GM18867 (cell line): ENCODE measurements at regions not wholly inside any gene's neighbourhood (a gene's known extent, or its start where the extent isn't known, plus 50 kb on each side); places are given as distances from the start of the nearest gene placed in this dataset.

Experiments used
- ATAC-seq: cut with Tn5 transposase; IDR thresholded peaks from one replicate; pipeline ENCODE4 v1.9.1; 2021; ENCODE audit warnings: mild to moderate bottlenecking, moderate library complexity; ENCODE audit not compliant: unreplicated experiment

DNA sequence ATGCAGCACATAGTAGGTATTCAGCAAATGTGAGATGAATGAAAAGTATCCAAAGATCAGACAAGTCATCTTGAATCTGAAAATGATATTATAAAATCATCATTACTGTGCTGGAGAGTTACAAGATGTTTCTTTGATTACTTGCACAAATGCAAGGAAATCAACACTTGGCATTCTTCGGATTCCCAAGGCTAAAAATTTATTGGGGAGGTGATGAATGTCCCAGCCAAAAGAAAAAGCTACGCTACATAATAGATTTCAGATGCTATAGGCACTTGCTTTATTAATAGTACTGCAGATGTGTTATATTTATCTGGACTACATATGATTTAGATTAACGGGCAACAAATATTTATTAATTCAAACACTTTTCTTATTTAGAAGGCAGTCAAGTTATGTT, 286.7 kb upstream of the TENM3 start:
- ATAC-seq: no peak

DNA sequence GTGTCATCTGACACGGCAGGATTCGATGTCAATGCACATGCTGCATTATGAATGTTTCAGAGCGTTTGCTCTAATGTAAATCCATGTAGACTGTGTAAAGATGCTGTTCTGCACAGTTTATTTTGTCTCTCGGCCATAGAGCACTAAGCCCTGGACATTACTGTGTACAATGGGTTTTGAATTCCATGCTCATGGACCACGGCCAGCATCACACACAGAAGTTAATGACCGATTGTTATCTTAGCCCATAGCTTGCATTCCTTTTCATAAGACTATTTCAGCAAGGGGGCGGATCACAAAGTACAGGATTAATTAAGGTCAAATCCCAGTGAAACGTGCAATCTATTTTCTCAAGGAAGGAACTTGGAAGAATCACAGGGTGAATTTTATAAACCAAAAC, 286.1 kb upstream of the TENM3 start:
- no peak for ATAC-seq

DNA sequence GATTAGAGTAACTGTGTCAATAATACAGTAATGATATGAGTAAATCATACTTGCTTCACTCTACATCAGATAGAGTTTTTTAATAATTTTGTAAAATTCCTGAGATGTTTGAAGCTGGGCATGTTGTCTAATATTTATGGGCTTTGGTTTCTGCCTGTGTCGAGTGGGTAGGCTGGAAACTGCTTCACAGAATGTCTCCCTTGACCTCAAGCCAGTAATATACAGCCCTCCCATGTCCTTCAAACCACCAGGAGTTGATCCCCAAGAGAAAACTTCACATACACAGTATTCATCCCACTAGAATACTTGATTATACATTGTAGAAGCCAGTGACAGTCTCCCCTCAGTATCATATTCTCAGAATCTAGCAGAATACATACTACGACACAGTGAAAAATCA, 284.8 kb upstream of the TENM3 start:
- no peak for ATAC-seq

- no peak for ATAC-seq
Observed at GRCh38 chr4:181959121-181959520, 284.1 kb upstream of the TENM3 start.

DNA sequence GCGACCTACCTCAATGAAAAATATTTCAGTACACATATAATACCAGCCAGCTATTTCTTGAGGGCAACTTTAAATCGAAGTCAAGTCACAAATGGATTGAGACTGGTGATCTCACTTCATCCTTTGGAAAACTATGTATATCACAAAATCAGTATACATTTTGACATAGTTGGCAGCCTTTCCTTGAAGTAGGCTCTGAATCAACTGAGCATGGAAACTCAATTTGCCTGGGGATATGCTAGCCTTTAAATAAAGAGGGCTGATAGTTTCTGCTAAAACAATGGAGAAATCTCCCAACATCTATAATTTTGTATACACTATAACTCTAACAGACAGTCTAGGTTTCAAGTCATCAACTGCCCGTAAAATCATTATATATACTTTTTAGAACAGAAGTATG, 282.8 kb upstream of the TENM3 start:
- ATAC-seq: no peak

DNA sequence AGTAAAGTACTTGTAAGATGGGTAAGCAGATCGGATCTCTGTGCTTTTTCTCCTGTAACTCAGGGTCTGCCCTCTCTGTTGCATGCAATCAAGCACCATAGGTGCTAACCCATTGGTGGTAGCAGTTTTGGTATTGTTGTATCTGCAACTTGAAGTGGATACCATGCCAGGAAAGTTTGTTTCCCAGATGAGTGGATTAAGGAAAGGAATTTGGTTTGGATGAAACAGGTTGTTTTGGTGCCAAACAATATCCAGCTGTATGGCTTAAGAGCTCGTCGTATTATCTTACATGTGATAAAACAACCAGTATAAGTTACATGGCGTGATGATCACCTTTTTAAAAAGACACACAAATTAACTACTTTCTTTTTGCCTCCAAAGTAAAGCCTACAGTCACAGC, 280.9 kb upstream of the TENM3 start:
- ATAC-seq: no peak

DNA sequence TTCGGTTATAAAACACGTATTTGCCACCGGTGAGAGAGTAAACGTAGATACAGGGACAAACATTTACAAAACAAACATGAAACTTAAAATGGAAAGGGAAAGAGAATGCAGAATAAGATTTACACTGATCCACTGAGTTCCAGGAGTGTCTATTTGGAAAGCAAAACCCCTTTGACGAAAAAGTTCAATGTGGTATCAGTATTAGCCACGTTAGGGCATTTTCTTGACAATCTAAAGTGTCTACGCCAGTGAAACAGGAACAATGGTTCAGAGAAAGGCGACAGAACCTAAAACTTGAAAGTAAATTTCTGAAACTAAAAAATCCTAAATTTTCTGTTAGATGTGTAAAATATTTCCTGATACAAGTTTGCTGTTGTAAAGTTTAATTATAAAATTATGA, 278.5 kb upstream of the TENM3 start:
- peak; percentile 51 for ATAC-seq

GRCh38 chr4:181966104-181966551, 277.1 kb upstream of the TENM3 start:
- ATAC-seq: peak; percentile 72

DNA sequence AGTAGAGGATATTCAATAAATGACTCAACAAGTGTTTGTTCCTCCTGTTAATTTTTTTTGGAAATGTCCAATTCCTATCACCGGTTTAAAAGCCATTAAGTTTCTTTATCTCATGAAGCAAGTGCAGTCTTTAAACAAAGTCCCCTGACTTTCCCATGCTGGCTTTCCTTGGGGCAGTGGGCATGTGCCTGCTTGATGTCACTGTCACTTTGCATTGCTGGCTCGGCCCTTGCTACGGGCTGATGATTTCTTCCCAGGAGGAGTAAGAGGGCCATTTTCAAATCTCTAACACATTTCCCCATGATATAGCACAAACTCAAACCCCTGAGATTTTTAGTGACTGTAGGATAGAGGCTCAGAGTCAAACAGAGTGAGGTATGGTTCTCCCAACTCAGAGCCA, 275.8 kb upstream of the TENM3 start:
- no peak for ATAC-seq

DNA sequence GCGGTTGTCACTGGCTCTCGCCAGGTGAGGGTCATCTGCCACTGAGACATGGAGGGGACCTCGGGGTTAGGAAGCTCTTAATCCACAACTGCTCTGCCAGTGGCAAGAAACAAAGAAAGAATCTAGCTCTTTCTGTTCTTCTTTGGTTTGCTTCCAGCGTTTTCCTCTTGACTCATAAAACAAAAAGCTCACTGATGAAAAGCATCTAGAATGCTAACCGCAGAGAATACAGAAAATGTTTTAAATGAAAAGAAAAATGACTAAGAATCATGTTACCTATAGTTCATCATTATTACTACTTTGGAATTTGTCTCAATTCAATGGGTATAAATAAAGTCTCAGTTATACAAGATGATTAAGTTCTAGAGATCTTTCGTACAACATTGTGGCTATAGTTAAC, 274.8 kb upstream of the TENM3 start:
- no peak for ATAC-seq

DNA sequence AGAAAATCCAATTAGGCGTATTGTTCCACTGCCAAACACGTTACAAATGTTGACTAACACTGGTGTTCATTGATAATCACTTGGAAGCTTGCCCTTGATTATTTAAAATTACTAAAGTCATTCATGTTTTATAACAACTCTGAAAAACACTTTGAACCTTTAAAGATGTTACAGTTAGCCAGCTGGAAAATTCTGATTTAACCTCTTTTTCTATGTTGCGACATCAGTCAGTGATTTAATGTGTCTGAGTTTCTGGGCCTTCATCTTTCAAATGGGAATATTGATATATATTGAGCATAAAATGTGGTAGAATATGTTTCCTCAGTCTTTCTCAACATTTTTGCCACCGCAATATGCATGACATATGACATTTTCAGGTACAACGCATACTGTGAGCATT, 274.1 kb upstream of the TENM3 start:
- ATAC-seq: no peak

DNA sequence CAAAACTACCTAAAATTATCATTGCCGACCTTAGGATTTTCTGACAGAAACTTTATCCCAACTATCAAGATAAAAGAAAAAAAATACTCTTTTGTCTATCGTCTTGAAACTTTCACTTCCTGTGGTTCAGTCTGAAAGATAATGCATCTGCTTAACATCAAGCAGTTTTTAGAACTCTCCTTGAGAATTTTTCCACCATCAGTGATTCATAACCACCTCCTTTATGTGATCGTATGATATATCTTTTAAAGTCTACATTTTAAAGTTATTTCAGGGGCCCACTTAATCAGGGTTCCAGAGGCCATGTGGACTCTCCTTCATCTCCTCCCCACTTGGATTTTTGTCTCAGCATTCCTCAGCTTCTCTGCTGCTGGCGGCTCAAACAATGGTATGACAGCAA, 272.8 kb upstream of the TENM3 start:
- no peak for ATAC-seq

DNA sequence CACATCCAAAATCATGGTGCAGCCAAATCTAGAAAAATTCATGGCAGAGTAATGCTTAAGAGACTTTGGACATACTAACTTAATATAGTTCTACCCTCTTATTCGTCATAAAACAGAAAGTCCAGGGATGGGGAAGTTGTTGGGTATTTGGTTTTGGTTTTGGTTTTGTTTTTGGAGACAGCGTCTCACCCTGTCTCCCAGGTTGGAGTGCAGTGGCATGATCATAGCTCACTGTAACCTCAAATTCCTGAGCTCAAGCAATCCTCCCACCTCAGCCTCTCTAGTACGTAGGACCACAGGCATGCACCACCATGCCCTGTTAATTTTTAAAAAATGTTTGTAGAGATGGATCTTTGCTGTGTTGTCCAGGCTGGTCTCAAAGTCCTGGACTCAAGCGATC, 271.8 kb upstream of the TENM3 start:
- ATAC-seq: peak; percentile 82

GRCh38 chr4:181971973-181972372, 271.2 kb upstream of the TENM3 start:
- no peak for ATAC-seq

DNA sequence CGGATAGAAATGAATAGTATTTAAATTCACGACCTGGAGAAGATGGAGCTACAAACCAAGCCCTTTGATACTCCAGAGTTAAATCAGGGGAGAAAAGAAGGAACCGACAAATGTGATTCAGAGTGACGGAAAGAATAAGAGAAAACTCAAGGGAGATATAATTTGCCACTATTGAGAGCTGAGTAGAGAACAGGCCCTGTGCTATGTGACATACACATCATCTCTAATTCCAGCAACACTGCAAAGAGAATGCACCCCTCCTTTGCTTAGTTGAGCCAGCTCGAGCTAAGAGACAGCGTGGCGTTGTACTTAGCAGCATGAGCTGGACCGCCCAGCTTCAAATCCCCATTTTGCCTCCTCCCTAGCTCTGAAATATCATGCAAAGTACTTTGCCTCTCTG, 266.4 kb upstream of the TENM3 start:
- no peak for ATAC-seq

DNA sequence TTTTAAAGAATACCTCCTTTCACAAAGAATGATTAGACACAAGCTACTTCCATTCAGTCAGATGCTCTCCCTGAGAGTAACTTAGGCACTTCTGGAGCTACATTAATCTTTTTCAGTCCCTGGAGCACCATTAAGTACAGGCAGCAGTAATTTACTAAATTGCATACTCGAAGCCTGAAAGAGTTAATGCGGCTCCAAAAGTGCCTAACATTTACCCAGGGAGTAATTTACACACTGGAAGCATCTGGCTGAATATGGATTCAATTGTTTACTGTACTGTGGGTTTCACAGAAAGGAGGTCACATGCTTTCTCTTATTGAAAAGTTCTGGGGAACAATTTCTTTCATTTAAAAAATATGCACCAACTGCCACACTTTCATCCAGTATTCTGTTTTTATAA, 260.8 kb upstream of the TENM3 start:
- no peak for ATAC-seq

GRCh38 chr4:181982856-181983255, 260.3 kb upstream of the TENM3 start:
- ATAC-seq: no peak

DNA sequence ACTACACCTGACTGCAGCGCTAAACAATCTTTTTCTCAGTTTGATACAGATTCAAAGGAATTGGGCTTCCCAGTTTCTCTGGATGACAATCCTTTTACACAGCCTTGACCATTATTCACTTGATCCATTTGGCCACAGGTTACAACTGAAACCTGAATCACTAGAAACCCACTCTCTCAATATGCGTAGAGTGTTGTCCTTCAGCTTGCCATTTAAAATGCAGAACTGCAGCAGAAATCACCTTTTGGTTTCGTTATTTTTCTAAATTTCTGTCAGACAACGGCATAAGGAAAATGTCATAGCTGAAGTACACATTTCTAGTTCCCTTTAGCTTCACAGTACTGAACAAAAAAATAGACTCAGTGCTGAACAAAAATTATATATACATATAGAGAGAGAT, 255.8 kb upstream of the TENM3 start:
- peak; percentile 64 for ATAC-seq

- no peak for ATAC-seq
Observed at GRCh38 chr4:181989071-181989470, 254.1 kb upstream of the TENM3 start.

- ATAC-seq: no peak
Observed at GRCh38 chr4:181991369-181992108, 251.7 kb upstream of the TENM3 start.

DNA sequence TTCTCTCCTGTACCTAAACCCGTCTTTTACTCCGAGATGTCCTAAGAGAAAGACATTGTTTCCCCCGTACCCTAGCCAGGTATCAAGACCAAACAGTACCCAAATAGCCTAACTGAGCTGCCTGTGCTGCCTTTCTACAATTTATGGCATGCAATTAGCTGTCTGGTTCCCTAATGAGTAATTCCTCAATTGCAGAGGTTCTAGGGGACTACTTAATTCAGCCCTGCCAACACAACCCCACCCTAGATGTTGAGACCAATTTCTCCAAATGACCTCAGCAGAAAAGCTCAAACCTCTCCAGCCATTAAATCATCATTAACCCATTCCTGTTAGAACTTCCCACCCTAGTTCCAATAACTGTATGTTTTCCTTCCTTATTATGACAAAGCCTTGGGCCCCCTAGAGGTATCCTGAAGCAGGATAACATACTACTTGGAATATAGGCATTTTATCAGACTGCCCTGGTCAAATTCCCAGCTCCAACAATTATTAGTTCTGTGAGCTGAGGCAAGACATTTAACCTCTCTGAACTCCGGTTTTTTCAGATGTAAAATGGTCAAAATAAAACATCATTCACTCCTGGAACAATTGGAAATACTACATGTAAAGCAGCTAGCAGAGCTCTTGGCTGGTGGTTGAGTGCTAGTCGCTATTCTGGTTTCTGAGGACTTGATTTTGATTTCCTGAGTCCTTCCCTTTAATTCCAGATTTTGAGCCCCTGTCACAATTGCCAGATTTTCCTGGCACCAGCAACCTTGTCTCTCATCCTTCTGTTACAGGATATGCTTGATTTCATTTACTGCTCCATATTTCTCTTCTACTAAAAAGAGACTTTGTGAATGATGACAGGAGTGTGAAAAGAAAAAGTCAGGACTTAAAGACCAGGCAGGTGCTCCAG, 244.6 kb upstream of the TENM3 start:
- no peak for ATAC-seq

DNA sequence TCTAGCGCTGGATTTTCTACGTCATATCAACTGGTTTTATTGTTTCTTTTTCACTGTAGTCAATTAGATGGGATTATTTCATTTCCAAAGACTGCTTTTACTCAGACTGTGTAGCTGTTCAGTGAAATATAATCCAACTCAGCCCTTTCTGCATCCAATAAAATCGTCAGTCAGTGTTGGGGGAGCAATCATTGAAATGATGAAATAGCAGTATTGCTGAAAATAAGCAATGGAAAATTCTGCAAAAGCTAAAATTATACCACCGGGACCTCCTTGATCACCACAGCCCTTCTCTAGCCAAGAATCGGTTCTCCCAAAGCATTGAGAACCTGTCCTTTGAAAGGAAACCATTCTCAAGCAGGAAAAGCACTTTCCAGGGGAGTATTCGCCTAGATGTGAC, 243.1 kb upstream of the TENM3 start:
- ATAC-seq: no peak
